Neural progenitor cell (in vitro differentiated cells): ENCODE measurements at regions not wholly inside any gene's neighbourhood (a gene's known extent, or its start where the extent isn't known, plus 50 kb on each side); places are given as distances from the start of the nearest gene placed in this dataset.

ENCODE experiments used
- EZH2 ChIP-seq: fragments of 200-600 bp; sonication (generic); IDR thresholded peaks from 2 replicates; pipeline ENCODE4 v1.6.1; 2017; ENCODE audit warnings: antibody characterized with exemption, mild to moderate bottlenecking, moderate library complexity
- EZH2phosphoT487 ChIP-seq: fragments of 200-600 bp; sonication (generic); IDR thresholded peaks from 2 replicates; pipeline ENCODE4 v1.6.1; 2017; ENCODE audit warnings: antibody characterized with exemption
- TF ChIP-seq, protein P1 (sequence below): fragments of 200-600 bp; sonication (generic); IDR thresholded peaks from 2 replicates; pipeline ENCODE4 v1.5.1; 2017; ENCODE audit warnings: antibody characterized with exemption, mild to moderate bottlenecking

DNA sequence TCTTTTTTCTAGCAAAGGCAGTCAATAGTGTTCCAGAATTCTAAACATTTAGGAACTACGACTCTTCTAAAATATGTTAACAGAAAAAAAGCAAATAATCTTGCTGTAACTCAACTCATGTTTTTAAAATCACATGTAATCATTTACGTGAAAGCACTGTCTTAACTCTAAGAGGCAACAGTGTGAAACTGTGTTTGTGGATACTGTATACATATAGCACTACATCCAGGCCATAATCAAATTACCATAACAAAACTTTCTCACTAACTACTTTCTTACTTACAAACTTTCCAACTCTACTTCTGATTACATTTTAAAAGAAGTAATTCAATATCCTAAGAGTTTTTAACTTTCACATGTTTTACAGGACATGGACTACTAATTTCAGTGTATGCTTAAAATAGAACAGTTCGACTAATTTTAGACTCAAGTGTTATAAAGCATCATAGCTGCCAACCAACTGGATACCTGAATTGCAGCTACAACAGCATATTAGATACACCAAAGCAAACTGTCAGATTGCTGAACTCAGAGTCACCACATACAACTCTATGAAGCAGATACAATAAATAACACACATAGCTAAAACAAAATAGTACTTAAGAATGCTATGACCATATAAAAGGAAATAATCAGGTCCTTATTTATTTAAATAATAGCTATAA lies 121.6 kb upstream of the BEND6 start:
- TF ChIP-seq, protein P1, sequence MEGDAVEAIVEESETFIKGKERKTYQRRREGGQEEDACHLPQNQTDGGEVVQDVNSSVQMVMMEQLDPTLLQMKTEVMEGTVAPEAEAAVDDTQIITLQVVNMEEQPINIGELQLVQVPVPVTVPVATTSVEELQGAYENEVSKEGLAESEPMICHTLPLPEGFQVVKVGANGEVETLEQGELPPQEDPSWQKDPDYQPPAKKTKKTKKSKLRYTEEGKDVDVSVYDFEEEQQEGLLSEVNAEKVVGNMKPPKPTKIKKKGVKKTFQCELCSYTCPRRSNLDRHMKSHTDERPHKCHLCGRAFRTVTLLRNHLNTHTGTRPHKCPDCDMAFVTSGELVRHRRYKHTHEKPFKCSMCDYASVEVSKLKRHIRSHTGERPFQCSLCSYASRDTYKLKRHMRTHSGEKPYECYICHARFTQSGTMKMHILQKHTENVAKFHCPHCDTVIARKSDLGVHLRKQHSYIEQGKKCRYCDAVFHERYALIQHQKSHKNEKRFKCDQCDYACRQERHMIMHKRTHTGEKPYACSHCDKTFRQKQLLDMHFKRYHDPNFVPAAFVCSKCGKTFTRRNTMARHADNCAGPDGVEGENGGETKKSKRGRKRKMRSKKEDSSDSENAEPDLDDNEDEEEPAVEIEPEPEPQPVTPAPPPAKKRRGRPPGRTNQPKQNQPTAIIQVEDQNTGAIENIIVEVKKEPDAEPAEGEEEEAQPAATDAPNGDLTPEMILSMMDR, result no peak
- TF ChIP-seq EZH2 (no peak), EZH2phosphoT487 (no peak)
